Kidney (tissue), 13 donors: ENCODE measurements at regions not wholly inside any gene's neighbourhood (a gene's known extent, or its start where the extent isn't known, plus 50 kb on each side); places are given as distances from the start of the nearest gene placed in this dataset.

Source experiments
- DNase-seq, 5 donors: peaks; one replicate each; pipeline ENCODE4 v3.0.0-alpha.2; 2013 to 2020
- FAIRE-seq: peaks from 2 replicates; lab custom pipeline; 2012; peaks lifted over from hg19 to GRCh38; lab: Jason Lieb, UNC
- H3K27ac ChIP-seq, 2 donors: one replicate each; pipeline ENCODE4 v1.7.0; 2013; ENCODE audit warnings: low read depth in 2 of 2, low read length in 2 of 2, inconsistent platforms in 1 of 2
- H3K27me3 ChIP-seq: one replicate; pipeline ENCODE4 v1.7.1; 2013; ENCODE audit warnings: low read length, inconsistent platforms; ENCODE audit not compliant: control insufficient read depth, insufficient read depth
- H3K36me3 ChIP-seq, 3 donors: one replicate each; pipeline versions ENCODE4 v1.7.0 to v1.7.1; 2013; ENCODE audit warnings: low read length in 3 of 3, control low read depth in 1 of 3, inconsistent platforms in 1 of 3; ENCODE audit not compliant: insufficient read depth in 3 of 3, control insufficient read depth in 2 of 3
- H3K4me1 ChIP-seq, 3 donors: one replicate each; pipeline versions ENCODE4 v1.7.0 to v1.7.1; 2013; ENCODE audit warnings: low read length in 3 of 3, inconsistent platforms in 1 of 3, low read depth in 1 of 3; ENCODE audit not compliant: control insufficient read depth in 2 of 3, insufficient read depth in 2 of 3
- H3K4me3 ChIP-seq, 3 donors: one replicate each; pipeline versions ENCODE4 v1.7.0 to v1.8.1; 2013; ENCODE audit warnings: low read length in 3 of 3, control low read depth in 1 of 3, inconsistent platforms in 1 of 3
- H3K9ac ChIP-seq, 3 donors: one replicate each; pipeline versions ENCODE4 v1.7.0 to v1.7.1; 2013; ENCODE audit warnings: low read length in 3 of 3, control low read depth in 1 of 3, inconsistent platforms in 1 of 3
- H3K9me3 ChIP-seq, 3 donors: one replicate each; pipeline versions ENCODE4 v1.7.0 to v1.7.1; 2013; ENCODE audit warnings: low read length in 3 of 3, control low read depth in 1 of 3, inconsistent platforms in 1 of 3; ENCODE audit not compliant: control insufficient read depth in 2 of 3, insufficient read depth in 1 of 3
- CTCF ChIP-seq: IDR thresholded peaks from 3 replicates; pipeline ENCODE4 v1.5.1; 2012; ENCODE audit warnings: mild to moderate bottlenecking, moderate library complexity, borderline replicate concordance; ENCODE audit not compliant: insufficient read depth; ENCODE audit errors: extremely low read depth
- intact Hi-C: fragments of 100-400 bp; cut with DNase I; formaldehyde crosslinking; loops from one replicate; pipeline ENCODE4 v1.11.1; 2022
- donor health status: control.
- donor health status: control.
- donor health status: control.
- donor health status: control.
- donor health status: control.
- donor health status: DM: yes; HTN: yes; CAD: no.
- donor health status: Normal renal cell carcinoma (clear cell type).

GRCh38 chr12:77648716-77649115 lies 182.0 kb upstream of the NAV3 start:
- no peak for DNase-seq
- Histone ChIP-seq H3K4me3 (no peak overlapping the region), H3K27me3 (no peaks in the 10 kb centered on the region), H3K4me1 (no peaks in the 10 kb centered on the region), H3K9ac (no peak overlapping the region), H3K9me3 (no peaks in the 10 kb centered on the region), H3K27ac (no peak overlapping the region), H3K36me3 (no peaks in the 10 kb centered on the region)
- no peak for FAIRE-seq
- TF ChIP-seq CTCF = no peak
- intact Hi-C loops = no loop called here

GRCh38 chr12:77645966-77646598 lies 184.6 kb upstream of the NAV3 start:
- DNase-seq (no peak), FAIRE-seq (no peak)
- Histone ChIP-seq H3K27ac (no peak overlapping the region), H3K4me3 (no peak overlapping the region), H3K27me3 (no peaks in the 10 kb centered on the region), H3K9ac (no peak overlapping the region), H3K36me3 (no peaks in the 10 kb centered on the region), H3K9me3 (no peaks in the 10 kb centered on the region), H3K4me1 (no peaks in the 10 kb centered on the region)
- intact Hi-C loops = no loop called here
- no peak for TF ChIP-seq CTCF

GRCh38 chr12:77644915-77645605 lies 185.6 kb upstream of the NAV3 start:
- Histone ChIP-seq H3K27me3 (no peaks in the 10 kb centered on the region), H3K9ac (no peak overlapping the region), H3K4me3 (no peak overlapping the region), H3K4me1 (no peaks in the 10 kb centered on the region), H3K36me3 (no peaks in the 10 kb centered on the region), H3K27ac (no peak overlapping the region), H3K9me3 (no peaks in the 10 kb centered on the region)
- no peak for TF ChIP-seq CTCF
- intact Hi-C loops = no loop called here
- DNase-seq (no peak), FAIRE-seq (no peak)
